Stimulated activated CD8-positive, alpha-beta memory T cell treated with anti-CD3 and anti-CD28 coated beads, Interleukin-12 subunit alpha, Interleukin-12 subunit beta, amount 100 ng/mL, for 24 hours (primary cell): ENCODE measurements at regions not wholly inside any gene's neighbourhood (a gene's known extent, or its start where the extent isn't known, plus 50 kb on each side); places are given as distances from the start of the nearest gene placed in this dataset.

ENCODE experiments used
- DNase-seq: peaks from one replicate; pipeline ENCODE4 v3.0.0-alpha.2; 2020; ENCODE audit errors: extremely low read depth

GRCh38 chr17:79316805-79317204 is 242.2 kb downstream of the ENGASE start:
- no peak for DNase-seq

GRCh38 chr17:79315358-79316105 is 240.9 kb downstream of the ENGASE start:
- DNase-seq, result no peak

GRCh38 chr17:79314617-79315357 is 240.2 kb downstream of the ENGASE start:
- DNase-seq, result no peak

- no peak for DNase-seq
These were observed 236.7 kb downstream of the ENGASE start for GRCh38 chr17:79311373-79311772.

- DNase-seq, result no peak
These were observed 232.0 kb downstream of the ENGASE start for GRCh38 chr17:79306424-79307318.

GRCh38 chr17:79305768-79306423 is 231.3 kb downstream of the ENGASE start:
- no peak for DNase-seq

GRCh38 chr17:79305376-79305767 is 230.7 kb downstream of the ENGASE start:
- DNase-seq, result no peak

- no peak for DNase-seq
These were observed 230.3 kb downstream of the ENGASE start for GRCh38 chr17:79304884-79305283.

GRCh38 chr17:79303641-79304205 is 229.1 kb downstream of the ENGASE start:
- no peak for DNase-seq

GRCh38 chr17:79301469-79301868 is 226.8 kb downstream of the ENGASE start:
- DNase-seq, result no peak

GRCh38 chr17:79299349-79299748 is 224.7 kb downstream of the ENGASE start:
- no peak for DNase-seq

- no peak for DNase-seq
These were observed 224.2 kb downstream of the ENGASE start for GRCh38 chr17:79298799-79299198.

GRCh38 chr17:79296243-79296642 is 221.6 kb downstream of the ENGASE start:
- DNase-seq, result no peak

- no peak for DNase-seq
These were observed 220.7 kb downstream of the ENGASE start for GRCh38 chr17:79295307-79295706.

- no peak for DNase-seq
These were observed 219.9 kb downstream of the ENGASE start for GRCh38 chr17:79294459-79295071.

- no peak for DNase-seq
These were observed 217.9 kb downstream of the ENGASE start for GRCh38 chr17:79292501-79292900.

GRCh38 chr17:79291391-79291790 is 216.8 kb downstream of the ENGASE start:
- no peak for DNase-seq

- no peak for DNase-seq
These were observed 216.1 kb downstream of the ENGASE start for GRCh38 chr17:79290726-79291125.

GRCh38 chr17:79288950-79289349 is 214.3 kb downstream of the ENGASE start:
- DNase-seq, result no peak

- DNase-seq, result no peak
These were observed 211.8 kb downstream of the ENGASE start for GRCh38 chr17:79286440-79286839.

- no peak for DNase-seq
These were observed 211.3 kb downstream of the ENGASE start for GRCh38 chr17:79285973-79286372.
